ENCODE measurements at regions not wholly inside any gene's neighbourhood (a gene's known extent, or its start where the extent isn't known, plus 50 kb on each side); places are given as distances from the start of the nearest gene placed in this dataset.

DNA sequence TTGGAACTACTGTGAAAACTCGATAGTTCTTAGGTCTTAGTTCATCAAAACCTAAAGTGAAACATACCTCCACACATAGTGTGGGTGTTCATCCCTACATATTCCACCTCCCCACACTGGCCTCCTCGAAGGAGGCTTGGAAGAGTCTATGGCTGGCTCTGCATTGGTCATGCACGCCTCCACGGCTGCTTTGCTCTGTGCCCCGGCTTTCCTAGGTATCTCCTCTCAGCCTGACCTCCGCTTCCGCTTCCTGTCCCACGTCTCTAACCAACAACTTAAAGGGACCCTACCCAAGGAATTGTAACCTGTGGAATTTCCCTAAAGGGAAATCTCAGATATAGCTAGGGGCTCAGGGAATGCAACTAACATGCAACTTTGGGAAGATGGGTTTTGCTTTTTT lies 79.7 kb upstream of the MBNL2 start:
- TF ChIP-seq TCF4 (CRISPR knock-in tag; IDR thresholded peaks at IDR 0.05; ENCODE audit: borderline replicate concordance) (no peak), TOX (CRISPR knock-in tag; IDR thresholded peaks at IDR 0.05; ENCODE audit: borderline replicate concordance) (no peak), BACH2 (CRISPR knock-in tag; IDR thresholded peaks at IDR 0.05; ENCODE audit: borderline replicate concordance) (no peak), ARNTL (CRISPR knock-in tag; IDR thresholded peaks at IDR 0.05; ENCODE audit: borderline replicate concordance, low read depth) (no peak), SNAI2 (CRISPR knock-in tag; IDR thresholded peaks at IDR 0.05) (no peak), OSR1 (CRISPR knock-in tag; IDR thresholded peaks at IDR 0.05) (no peak), CSDC2 (CRISPR knock-in tag; IDR thresholded peaks at IDR 0.05) (no peak), RARB (CRISPR knock-in tag; IDR thresholded peaks at IDR 0.05) (no peak), ZFP30 (CRISPR knock-in tag; IDR thresholded peaks at IDR 0.05) (no peak)
- TF ChIP-seq, protein P1, sequence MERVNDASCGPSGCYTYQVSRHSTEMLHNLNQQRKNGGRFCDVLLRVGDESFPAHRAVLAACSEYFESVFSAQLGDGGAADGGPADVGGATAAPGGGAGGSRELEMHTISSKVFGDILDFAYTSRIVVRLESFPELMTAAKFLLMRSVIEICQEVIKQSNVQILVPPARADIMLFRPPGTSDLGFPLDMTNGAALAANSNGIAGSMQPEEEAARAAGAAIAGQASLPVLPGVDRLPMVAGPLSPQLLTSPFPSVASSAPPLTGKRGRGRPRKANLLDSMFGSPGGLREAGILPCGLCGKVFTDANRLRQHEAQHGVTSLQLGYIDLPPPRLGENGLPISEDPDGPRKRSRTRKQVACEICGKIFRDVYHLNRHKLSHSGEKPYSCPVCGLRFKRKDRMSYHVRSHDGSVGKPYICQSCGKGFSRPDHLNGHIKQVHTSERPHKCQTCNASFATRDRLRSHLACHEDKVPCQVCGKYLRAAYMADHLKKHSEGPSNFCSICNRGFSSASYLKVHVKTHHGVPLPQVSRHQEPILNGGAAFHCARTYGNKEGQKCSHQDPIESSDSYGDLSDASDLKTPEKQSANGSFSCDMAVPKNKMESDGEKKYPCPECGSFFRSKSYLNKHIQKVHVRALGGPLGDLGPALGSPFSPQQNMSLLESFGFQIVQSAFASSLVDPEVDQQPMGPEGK (CRISPR knock-in tag; IDR thresholded peaks at IDR 0.05; ENCODE audit: borderline replicate concordance), result no peak
- TF ChIP-seq, protein P2, sequence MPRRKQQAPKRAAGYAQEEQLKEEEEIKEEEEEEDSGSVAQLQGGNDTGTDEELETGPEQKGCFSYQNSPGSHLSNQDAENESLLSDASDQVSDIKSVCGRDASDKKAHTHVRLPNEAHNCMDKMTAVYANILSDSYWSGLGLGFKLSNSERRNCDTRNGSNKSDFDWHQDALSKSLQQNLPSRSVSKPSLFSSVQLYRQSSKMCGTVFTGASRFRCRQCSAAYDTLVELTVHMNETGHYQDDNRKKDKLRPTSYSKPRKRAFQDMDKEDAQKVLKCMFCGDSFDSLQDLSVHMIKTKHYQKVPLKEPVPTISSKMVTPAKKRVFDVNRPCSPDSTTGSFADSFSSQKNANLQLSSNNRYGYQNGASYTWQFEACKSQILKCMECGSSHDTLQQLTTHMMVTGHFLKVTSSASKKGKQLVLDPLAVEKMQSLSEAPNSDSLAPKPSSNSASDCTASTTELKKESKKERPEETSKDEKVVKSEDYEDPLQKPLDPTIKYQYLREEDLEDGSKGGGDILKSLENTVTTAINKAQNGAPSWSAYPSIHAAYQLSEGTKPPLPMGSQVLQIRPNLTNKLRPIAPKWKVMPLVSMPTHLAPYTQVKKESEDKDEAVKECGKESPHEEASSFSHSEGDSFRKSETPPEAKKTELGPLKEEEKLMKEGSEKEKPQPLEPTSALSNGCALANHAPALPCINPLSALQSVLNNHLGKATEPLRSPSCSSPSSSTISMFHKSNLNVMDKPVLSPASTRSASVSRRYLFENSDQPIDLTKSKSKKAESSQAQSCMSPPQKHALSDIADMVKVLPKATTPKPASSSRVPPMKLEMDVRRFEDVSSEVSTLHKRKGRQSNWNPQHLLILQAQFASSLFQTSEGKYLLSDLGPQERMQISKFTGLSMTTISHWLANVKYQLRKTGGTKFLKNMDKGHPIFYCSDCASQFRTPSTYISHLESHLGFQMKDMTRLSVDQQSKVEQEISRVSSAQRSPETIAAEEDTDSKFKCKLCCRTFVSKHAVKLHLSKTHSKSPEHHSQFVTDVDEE (CRISPR knock-in tag; IDR thresholded peaks at IDR 0.05), result no peak

All from SK-N-SH treated with all-trans-retinoic acid at 6 μM for 48 hours (cell line).